ENCODE measurements at regions not wholly inside any gene's neighbourhood (a gene's known extent, or its start where the extent isn't known, plus 50 kb on each side); places are given as distances from the start of the nearest gene placed in this dataset.

DNA sequence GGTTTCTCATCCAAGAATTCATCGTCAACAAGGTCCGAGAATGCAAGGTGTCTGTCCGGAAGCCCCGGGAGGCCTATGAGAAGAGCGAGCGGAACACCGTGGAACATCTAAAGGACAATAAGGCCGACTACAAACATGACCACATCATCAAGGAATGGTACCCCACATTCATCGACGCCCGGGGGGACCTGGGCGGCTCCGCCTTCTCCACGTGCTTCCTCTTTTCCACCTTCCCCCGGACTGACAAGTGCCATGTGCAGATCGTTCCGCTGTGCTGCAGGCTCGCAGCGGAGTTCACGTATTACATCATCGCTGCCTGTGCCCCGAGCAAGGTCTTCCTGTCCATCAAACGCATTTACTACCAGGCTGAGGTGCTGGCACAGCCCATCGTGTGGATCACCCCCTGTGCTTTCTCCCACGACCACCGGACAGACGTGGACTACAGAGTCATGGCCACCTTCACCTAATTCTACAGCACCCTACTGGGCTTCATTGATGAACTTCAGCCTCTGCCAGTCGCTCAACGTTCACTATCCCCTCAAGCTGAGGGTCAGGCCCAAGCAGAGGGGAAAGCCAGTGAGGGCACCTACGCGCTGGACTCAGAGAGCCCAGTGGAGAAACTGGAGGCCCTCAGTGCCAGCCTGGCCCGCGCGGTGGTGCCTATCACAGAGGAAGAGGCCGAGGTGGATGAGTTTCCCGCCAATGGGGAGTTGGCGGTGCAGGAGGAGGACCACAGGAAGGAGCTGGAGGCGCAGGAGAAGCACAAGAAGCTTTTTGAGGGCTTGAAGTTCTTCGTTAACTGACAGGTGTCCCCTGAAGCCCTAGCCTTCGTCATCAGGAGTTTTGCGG lies 125.9 kb upstream of the PABPC4L start:
- H3K4me3 ChIP-seq = no peak overlapping the region
- 91 to 94% (median 91%) methylated on average over 41 of the region's 41 CpGs for WGBS, 3 donors
- DNase-seq (no peak), ATAC-seq (no peak)
- no peak overlapping the region for H3K27ac ChIP-seq
- intact Hi-C loops (cut with DNase I) = no loop called here
- TF ChIP-seq, protein P1, sequence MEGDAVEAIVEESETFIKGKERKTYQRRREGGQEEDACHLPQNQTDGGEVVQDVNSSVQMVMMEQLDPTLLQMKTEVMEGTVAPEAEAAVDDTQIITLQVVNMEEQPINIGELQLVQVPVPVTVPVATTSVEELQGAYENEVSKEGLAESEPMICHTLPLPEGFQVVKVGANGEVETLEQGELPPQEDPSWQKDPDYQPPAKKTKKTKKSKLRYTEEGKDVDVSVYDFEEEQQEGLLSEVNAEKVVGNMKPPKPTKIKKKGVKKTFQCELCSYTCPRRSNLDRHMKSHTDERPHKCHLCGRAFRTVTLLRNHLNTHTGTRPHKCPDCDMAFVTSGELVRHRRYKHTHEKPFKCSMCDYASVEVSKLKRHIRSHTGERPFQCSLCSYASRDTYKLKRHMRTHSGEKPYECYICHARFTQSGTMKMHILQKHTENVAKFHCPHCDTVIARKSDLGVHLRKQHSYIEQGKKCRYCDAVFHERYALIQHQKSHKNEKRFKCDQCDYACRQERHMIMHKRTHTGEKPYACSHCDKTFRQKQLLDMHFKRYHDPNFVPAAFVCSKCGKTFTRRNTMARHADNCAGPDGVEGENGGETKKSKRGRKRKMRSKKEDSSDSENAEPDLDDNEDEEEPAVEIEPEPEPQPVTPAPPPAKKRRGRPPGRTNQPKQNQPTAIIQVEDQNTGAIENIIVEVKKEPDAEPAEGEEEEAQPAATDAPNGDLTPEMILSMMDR (IDR thresholded peaks at IDR 0.05) = no peak
- H3K27me3 ChIP-seq (ENCODE audit: insufficient read depth in 3 of 3, low read length in 2 of 3) = no peaks in the 10 kb centered on the region
- no peaks in the 10 kb centered on the region for H3K9me3 ChIP-seq
- no peaks in the 10 kb centered on the region for H3K36me3 ChIP-seq (ENCODE audit: insufficient read depth in 1 of 2, low read depth in 1 of 2)
- no peaks in the 10 kb centered on the region for H3K4me1 ChIP-seq

GRCh38 chr4:134326866-134327265 lies 125.3 kb upstream of the PABPC4L start:
- 94 to 96% (median 94%) methylated on average over 16 of the region's 16 CpGs for WGBS, 3 donors
- Histone ChIP-seq H3K9me3 (no peaks in the 10 kb centered on the region), H3K27me3 (ENCODE audit: insufficient read depth in 3 of 3, low read length in 2 of 3) (no peaks in the 10 kb centered on the region), H3K4me1 (no peaks in the 10 kb centered on the region), H3K4me3 (no peak overlapping the region), H3K36me3 (ENCODE audit: insufficient read depth in 1 of 2, low read depth in 1 of 2) (no peaks in the 10 kb centered on the region), H3K27ac (no peak overlapping the region)
- DNase-seq (no peak), ATAC-seq (no peak)
- intact Hi-C loops (cut with DNase I) = no loop called here
- TF ChIP-seq, protein P1 (IDR thresholded peaks at IDR 0.05) = no peak

DNA sequence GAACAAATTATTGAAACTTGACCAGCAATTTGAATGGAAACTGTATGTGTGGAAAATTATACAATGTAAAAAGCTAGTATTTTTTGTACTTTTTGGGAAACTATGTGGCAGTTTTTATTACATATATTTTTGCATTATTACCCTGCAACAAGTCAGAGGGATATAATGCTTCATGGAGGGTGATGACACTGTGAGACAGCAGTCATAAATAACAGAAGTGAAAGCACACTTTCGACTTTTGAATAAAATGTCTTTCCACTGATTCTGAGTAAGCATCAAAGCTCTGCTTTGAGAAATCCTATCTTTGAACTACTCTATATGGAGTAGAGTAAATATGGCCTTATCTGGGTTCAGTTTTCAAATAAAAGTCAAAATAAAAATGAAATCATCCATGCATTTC lies 122.6 kb upstream of the PABPC4L start:
- H3K4me1 ChIP-seq = no peaks in the 10 kb centered on the region
- DNase-seq (no peak), ATAC-seq (no peak)
- intact Hi-C loops (cut with DNase I) = no loop called here
- H3K4me3 ChIP-seq = no peak overlapping the region
- 65 to 80% (median 74%) methylated on average over 1 of the region's 1 CpG for WGBS, 3 donors
- TF ChIP-seq, protein P1 (IDR thresholded peaks at IDR 0.05) = no peak
- H3K36me3 ChIP-seq (ENCODE audit: insufficient read depth in 1 of 2, low read depth in 1 of 2) = no peaks in the 10 kb centered on the region
- no peaks in the 10 kb centered on the region for H3K27me3 ChIP-seq (ENCODE audit: insufficient read depth in 3 of 3, low read length in 2 of 3)
- H3K9me3 ChIP-seq = no peaks in the 10 kb centered on the region
- H3K27ac ChIP-seq = no peak overlapping the region

GRCh38 chr4:134320048-134320447 lies 118.5 kb upstream of the PABPC4L start:
- no peaks in the 10 kb centered on the region for H3K4me1 ChIP-seq
- DNase-seq = no peak
- no peaks in the 10 kb centered on the region for H3K27me3 ChIP-seq (ENCODE audit: insufficient read depth in 3 of 3, low read length in 2 of 3)
- no peak overlapping the region for H3K27ac ChIP-seq
- TF ChIP-seq, protein P1 (IDR thresholded peaks at IDR 0.05) = no peak
- H3K9me3 ChIP-seq = no peaks in the 10 kb centered on the region
- intact Hi-C loops (cut with DNase I) = no loop called here
- 39 to 64% (median 40%) methylated on average over 2 of the region's 2 CpGs for WGBS, 3 donors
- ATAC-seq = no peak
- H3K4me3 ChIP-seq = no peak overlapping the region
- H3K36me3 ChIP-seq (ENCODE audit: insufficient read depth in 1 of 2, low read depth in 1 of 2) = no peaks in the 10 kb centered on the region

DNA sequence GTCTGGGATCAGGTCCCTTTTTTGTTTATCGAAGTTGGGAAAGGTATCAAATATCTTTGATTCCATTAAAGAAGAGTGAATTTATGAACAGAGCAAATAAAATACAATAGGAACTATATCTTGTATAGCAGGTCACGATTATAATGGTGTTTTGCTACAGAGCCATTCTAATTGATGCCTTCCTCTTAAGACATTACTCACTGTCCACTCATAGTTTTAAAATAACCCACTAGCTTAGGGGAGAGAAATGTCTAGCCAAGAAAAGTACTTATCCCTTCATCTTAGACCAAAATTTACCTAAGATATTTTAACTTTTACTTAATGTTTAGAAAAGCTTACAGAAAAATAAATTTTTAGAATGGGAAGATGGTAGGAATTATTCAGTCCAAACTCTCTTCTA lies 112.0 kb upstream of the PABPC4L start:
- TF ChIP-seq, protein P1 (IDR thresholded peaks at IDR 0.05) = no peak
- DNase-seq (no peak), ATAC-seq (no peak)
- H3K36me3 ChIP-seq (ENCODE audit: insufficient read depth in 1 of 2, low read depth in 1 of 2) = no peaks in the 10 kb centered on the region
- no peak overlapping the region for H3K4me3 ChIP-seq
- H3K4me1 ChIP-seq = no peaks in the 10 kb centered on the region
- 64 to 66% (median 65%) methylated on average over 2 of the region's 2 CpGs for WGBS, 3 donors
- H3K27ac ChIP-seq = no peak overlapping the region
- no peaks in the 10 kb centered on the region for H3K27me3 ChIP-seq (ENCODE audit: insufficient read depth in 3 of 3, low read length in 2 of 3)
- intact Hi-C loops (cut with DNase I) = no loop called here
- no peaks in the 10 kb centered on the region for H3K9me3 ChIP-seq
